ENCODE measurements at regions not wholly inside any gene's neighbourhood (a gene's known extent, or its start where the extent isn't known, plus 50 kb on each side); places are given as distances from the start of the nearest gene placed in this dataset.

DNA sequence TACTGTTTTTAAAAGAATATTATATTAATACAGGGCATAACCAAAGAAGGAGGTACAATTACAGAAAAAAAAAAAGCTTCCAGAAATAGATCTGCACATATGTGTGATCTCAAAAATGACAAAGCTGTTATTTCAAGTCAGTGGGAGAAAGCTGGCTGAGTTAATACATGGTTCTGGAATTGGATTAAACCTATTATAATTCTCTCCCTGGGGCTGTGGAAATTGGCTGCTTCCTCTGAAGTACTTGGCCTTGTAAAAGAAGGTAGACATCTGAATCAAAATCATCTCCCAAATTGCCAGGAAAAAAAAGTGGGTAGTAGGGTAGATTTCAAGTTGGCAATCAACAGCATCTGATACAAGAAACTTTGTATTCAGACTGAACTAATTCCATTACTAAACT, 723.9 kb upstream of the ALCAM start:
- TF ChIP-seq, protein P1, sequence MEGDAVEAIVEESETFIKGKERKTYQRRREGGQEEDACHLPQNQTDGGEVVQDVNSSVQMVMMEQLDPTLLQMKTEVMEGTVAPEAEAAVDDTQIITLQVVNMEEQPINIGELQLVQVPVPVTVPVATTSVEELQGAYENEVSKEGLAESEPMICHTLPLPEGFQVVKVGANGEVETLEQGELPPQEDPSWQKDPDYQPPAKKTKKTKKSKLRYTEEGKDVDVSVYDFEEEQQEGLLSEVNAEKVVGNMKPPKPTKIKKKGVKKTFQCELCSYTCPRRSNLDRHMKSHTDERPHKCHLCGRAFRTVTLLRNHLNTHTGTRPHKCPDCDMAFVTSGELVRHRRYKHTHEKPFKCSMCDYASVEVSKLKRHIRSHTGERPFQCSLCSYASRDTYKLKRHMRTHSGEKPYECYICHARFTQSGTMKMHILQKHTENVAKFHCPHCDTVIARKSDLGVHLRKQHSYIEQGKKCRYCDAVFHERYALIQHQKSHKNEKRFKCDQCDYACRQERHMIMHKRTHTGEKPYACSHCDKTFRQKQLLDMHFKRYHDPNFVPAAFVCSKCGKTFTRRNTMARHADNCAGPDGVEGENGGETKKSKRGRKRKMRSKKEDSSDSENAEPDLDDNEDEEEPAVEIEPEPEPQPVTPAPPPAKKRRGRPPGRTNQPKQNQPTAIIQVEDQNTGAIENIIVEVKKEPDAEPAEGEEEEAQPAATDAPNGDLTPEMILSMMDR (IDR thresholded peaks at IDR 0.05; ENCODE audit: poor library complexity), result no peak
- no peak for TF ChIP-seq EZH2phosphoT487 (IDR thresholded peaks at IDR 0.05; ENCODE audit: low read depth, severe bottlenecking, unreplicated experiment)
- no peak for TF ChIP-seq EZH2 (IDR thresholded peaks at IDR 0.05; ENCODE audit: borderline replicate concordance)
